Caco-2 (cell line): ENCODE measurements at regions not wholly inside any gene's neighbourhood (a gene's known extent, or its start where the extent isn't known, plus 50 kb on each side); places are given as distances from the start of the nearest gene placed in this dataset.

ENCODE experiments used
- BruUV-seq: library from RNA; stranded (reverse); fragments of 400-500 nt; replicated peaks from 2 replicates; lab custom pipeline; 2021; lab: Mats Ljungman, UMichigan
- CTCF ChIA-PET: fragments of 300-600 bp; sonication (Branson Sonifier 250); formaldehyde crosslinking; loops from one replicate; lab custom pipeline; 2022; ENCODE audit warnings: antibody characterized with exemption; lab: Charles Lee
- POLR2A ChIA-PET: fragments of 300-600 bp; sonication (Branson Sonifier 250); formaldehyde crosslinking; loops from one replicate; lab custom pipeline; 2022; ENCODE audit warnings: antibody characterized with exemption; lab: Charles Lee
- DNase-seq, 2 experiments: peaks; one replicate each; pipeline versions ENCODE4 v3.0.0 to v3.0.0-alpha.2; 2020 to 2022
- H3K27me3 ChIP-seq: replicated peaks from 2 replicates; pipeline ENCODE4 v1.6.0; 2011; ENCODE audit warnings: low read length; ENCODE audit not compliant: control insufficient read depth, insufficient read depth
- H3K36me3 ChIP-seq: 2 replicates; pipeline ENCODE4 v1.5.1; 2011; ENCODE audit warnings: low read length; ENCODE audit not compliant: control insufficient read depth, insufficient read depth
- H3K4me1 ChIP-seq: fragments of 250-450 bp; sonication (Bioruptor Pico); 2 replicates; pipeline ENCODE4 v1.5.1; 2020; ENCODE audit warnings: mild to moderate bottlenecking
- H3K4me3 ChIP-seq: 2 replicates; pipeline ENCODE4 v1.5.1; 2011; ENCODE audit warnings: low read depth, mild to moderate bottlenecking, control low read depth, low read length
- H3K9me3 ChIP-seq: fragments of 250-450 bp; sonication (Bioruptor Pico); 2 replicates; pipeline ENCODE4 v1.5.1; 2020; ENCODE audit warnings: mild to moderate bottlenecking, moderate library complexity
- H3K27ac Mint-ChIP-seq: one replicate; pipeline ENCODE4 v1.8.0; 2022; ENCODE audit warnings: mixed read lengths; ENCODE audit not compliant: unreplicated experiment
- H3K27me3 Mint-ChIP-seq: one replicate; pipeline ENCODE4 v1.8.0; 2022; ENCODE audit warnings: mixed read lengths; ENCODE audit not compliant: insufficient read depth, unreplicated experiment
- H3K36me3 Mint-ChIP-seq: one replicate; pipeline ENCODE4 v1.8.0; 2022; ENCODE audit warnings: mild to moderate bottlenecking, mixed read lengths; ENCODE audit not compliant: insufficient read depth, unreplicated experiment
- H3K4me1 Mint-ChIP-seq: one replicate; pipeline ENCODE4 v1.8.0; 2022; ENCODE audit warnings: low read depth, mixed read lengths; ENCODE audit not compliant: unreplicated experiment
- H3K4me3 Mint-ChIP-seq: one replicate; pipeline ENCODE4 v1.8.0; 2022; ENCODE audit warnings: mild to moderate bottlenecking, moderate library complexity, mixed read lengths; ENCODE audit not compliant: unreplicated experiment
- H3K9me3 Mint-ChIP-seq: one replicate; pipeline ENCODE4 v1.8.0; 2022; ENCODE audit warnings: mixed read lengths; ENCODE audit not compliant: unreplicated experiment
- intact Hi-C: fragments of 100-400 bp; cut with micrococcal nuclease; formaldehyde crosslinking; loops from one replicate; pipeline ENCODE4 v1.10.0; 2022; ENCODE audit not compliant: unreplicated experiment
- TF ChIP-seq, protein P1 (sequence below), 2 experiments: fragments of 200-600 bp in 1 of 2; IDR thresholded peaks; 1 replicate in 1 of 2; 2 replicates in 1 of 2; pipeline versions ENCODE4 v1.5.1 to v1.8.0; 2011 to 2022; ENCODE audit warnings: antibody characterized with exemption in 1 of 2, control low read depth in 1 of 2, inconsistent platforms in 1 of 2, low read depth in 1 of 2, low read length in 1 of 2, mild to moderate bottlenecking in 1 of 2, moderate library complexity in 1 of 2; ENCODE audit not compliant: insufficient read depth in 1 of 2, severe bottlenecking in 1 of 2, unreplicated experiment in 1 of 2

DNA sequence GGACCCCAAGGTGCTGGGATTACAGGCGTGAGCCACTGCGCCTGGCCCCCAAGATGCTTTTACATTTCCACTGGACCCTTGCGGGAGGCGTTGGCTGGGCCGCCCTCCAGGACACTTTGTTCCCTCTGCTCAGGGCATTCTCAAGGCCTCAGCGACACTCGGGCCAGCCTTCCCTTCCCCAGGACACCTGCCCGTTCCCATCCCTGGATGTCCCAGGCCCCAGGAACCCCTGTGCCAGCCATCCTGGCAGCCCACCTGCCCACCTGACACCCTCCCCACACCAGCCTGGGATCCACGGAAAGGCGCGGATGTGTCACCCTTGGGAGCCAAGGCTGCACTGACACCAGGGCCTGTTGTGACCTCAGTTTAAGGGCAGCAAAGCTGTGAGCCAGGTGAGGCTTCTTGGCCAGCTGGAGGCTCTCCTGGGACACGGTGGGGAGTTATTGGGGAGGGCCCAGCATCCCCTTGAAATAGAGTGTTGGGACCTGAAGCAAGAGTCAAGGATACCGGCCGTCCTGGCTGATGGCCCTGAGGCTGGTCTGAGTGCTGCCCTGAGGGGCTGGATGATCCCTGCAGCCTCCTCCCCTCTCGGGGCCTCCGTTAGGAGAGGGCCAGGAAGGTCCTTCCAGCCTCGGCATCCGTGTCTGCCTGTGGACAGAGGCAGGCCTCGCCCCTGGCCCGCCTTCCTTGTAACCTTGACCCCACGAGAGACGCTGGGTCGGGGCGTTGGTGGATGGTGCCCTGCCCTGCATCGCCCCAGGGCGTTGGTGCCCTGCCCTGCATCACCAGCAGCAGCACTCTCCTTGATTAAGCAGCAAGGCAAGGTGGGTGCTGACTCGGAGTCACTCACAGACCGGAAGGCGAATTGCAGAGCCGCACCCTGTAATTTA is 84.2 kb upstream of the BHLHE23 start:
- Mint-ChIP-seq H3K4me1 (no peaks in the 10 kb centered on the region), H3K4me3 (no peak overlapping the region), H3K27ac (no peak overlapping the region), H3K9me3 (no peaks in the 10 kb centered on the region), H3K36me3 (no peaks in the 10 kb centered on the region), H3K27me3 (peaks cover 28% of the 10 kb centered on the region)
- H3K4me3 ChIP-seq, result no peak overlapping the region
- TF ChIP-seq, protein P1, sequence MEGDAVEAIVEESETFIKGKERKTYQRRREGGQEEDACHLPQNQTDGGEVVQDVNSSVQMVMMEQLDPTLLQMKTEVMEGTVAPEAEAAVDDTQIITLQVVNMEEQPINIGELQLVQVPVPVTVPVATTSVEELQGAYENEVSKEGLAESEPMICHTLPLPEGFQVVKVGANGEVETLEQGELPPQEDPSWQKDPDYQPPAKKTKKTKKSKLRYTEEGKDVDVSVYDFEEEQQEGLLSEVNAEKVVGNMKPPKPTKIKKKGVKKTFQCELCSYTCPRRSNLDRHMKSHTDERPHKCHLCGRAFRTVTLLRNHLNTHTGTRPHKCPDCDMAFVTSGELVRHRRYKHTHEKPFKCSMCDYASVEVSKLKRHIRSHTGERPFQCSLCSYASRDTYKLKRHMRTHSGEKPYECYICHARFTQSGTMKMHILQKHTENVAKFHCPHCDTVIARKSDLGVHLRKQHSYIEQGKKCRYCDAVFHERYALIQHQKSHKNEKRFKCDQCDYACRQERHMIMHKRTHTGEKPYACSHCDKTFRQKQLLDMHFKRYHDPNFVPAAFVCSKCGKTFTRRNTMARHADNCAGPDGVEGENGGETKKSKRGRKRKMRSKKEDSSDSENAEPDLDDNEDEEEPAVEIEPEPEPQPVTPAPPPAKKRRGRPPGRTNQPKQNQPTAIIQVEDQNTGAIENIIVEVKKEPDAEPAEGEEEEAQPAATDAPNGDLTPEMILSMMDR (IDR thresholded peaks at IDR 0.05; ENCODE audit: insufficient read depth in 1 of 2, low read depth in 1 of 2, low read length in 1 of 2, severe bottlenecking in 1 of 2, unreplicated experiment in 1 of 2), result no peak
- peak in 1 of 2 experiments; percentile 45 for DNase-seq
- no peaks in the 10 kb centered on the region for H3K36me3 ChIP-seq
- peaks cover 3% of the 10 kb centered on the region for H3K4me1 ChIP-seq
- BruUV-seq, result no TSS peak
- ChIA-PET CTCF (interaction anchor here (0.7 kb wide), 2 partner anchors 13 to 269 kb away, joined by 3 to 7 read pairs; no protein-coding TSS in a partner anchor), POLR2A (no interaction called here)
- no peaks in the 10 kb centered on the region; the same call in none of the 2 replicates for H3K27me3 ChIP-seq
- intact Hi-C loops, result no loop called here
- no peaks in the 10 kb centered on the region for H3K9me3 ChIP-seq

DNA sequence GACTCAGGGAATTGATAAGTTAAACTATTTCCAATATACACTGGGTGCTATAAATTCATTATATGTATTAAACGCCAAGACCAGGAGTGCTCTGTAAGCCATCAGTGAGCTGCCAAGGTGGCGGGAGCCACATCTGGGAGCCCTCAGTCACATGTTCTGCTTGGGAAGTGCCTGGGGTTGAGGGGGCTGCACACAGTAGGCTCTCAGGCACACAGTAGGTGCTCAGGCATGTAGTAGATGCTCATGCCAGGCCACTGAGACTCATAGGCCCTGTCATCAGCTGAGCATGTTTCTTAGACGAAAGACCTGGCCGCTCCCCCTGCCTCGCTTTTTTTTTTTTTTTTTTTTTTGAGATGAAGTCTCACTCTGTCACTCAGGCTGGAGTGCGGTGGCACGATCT is 83.3 kb upstream of the BHLHE23 start:
- H3K36me3 ChIP-seq, result no peaks in the 10 kb centered on the region
- peak in 1 of 2 experiments; percentile 29 for DNase-seq
- intact Hi-C loops, result no loop called here
- POLR2A ChIA-PET, result no interaction called here
- Mint-ChIP-seq H3K27me3 (peaks cover 32% of the 10 kb centered on the region), H3K4me3 (no peak overlapping the region), H3K9me3 (no peaks in the 10 kb centered on the region), H3K36me3 (no peaks in the 10 kb centered on the region), H3K27ac (no peak overlapping the region), H3K4me1 (no peaks in the 10 kb centered on the region)
- TF ChIP-seq, protein P1 (IDR thresholded peaks at IDR 0.05; ENCODE audit: insufficient read depth in 1 of 2, low read depth in 1 of 2, low read length in 1 of 2, severe bottlenecking in 1 of 2, unreplicated experiment in 1 of 2), result no peak
- BruUV-seq, result no TSS peak
- CTCF ChIA-PET, result interaction anchor here (0.7 kb wide), 1 partner anchor 268 kb away, joined by 7 read pairs; no protein-coding TSS in a partner anchor
- no peaks in the 10 kb centered on the region; the same call in none of the 2 replicates for H3K27me3 ChIP-seq
- no peaks in the 10 kb centered on the region for H3K9me3 ChIP-seq
- H3K4me3 ChIP-seq, result no peak overlapping the region
- no peaks in the 10 kb centered on the region; the same call in 1 of the 2 replicates for H3K4me1 ChIP-seq

DNA sequence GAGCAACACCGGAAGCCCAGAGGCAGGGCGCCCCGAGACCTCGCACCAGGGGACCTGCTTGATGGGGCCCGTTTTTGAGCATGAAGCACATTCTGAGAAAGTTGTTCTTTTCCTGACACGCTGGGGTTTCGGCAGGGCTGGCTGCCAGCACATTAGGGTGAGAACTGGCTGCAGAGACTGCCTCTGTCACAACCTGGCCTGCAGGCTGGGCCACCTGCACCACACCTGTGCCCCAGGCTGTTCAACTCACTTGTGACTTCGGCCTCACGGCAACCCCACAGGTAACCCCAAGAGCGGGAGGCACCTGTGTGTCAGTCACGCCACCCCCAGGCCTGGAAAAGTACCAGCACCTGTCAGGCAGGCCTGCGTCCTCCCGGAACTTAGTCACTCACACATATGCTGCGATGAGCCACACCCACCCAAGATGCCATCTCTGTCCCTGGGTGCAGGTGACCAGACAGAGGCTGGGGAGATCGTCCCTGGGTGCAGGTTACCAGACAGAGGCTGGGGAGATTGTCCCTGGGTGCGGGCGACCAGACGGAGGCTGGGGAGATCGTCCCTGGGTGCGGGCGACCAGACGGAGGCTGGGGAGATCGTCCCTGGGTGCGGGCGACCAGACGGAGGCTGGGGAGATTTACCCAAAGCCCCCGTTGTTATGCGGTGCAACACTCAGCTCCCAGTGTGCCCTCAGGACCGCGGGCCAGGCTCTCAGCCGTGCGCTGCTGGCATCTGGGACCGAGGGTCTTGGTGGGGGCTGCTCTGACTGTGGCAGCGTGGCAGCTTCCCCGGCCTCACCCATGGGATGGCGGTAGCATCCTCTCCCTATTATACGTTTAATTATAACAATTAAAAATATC is 82.5 kb upstream of the BHLHE23 start:
- H3K9me3 Mint-ChIP-seq, result no peaks in the 10 kb centered on the region
- Histone ChIP-seq H3K4me3 (no peak overlapping the region), H3K9me3 (no peaks in the 10 kb centered on the region), H3K36me3 (no peaks in the 10 kb centered on the region), H3K27me3 (no peaks in the 10 kb centered on the region; the same call in none of the 2 replicates), H3K4me1 (peaks cover 2% of the 10 kb centered on the region; the same call in 1 of the 2 replicates)
- DNase-seq, result peak; percentile 63 to 82
- H3K36me3 Mint-ChIP-seq, result no peaks in the 10 kb centered on the region
- no peak overlapping the region for H3K4me3 Mint-ChIP-seq
- POLR2A ChIA-PET, result no interaction called here
- H3K27me3 Mint-ChIP-seq, result peaks cover 32% of the 10 kb centered on the region
- CTCF ChIA-PET, result no interaction called here
- BruUV-seq, result no TSS peak
- H3K27ac Mint-ChIP-seq, result no peak overlapping the region
- TF ChIP-seq, protein P1 (IDR thresholded peaks at IDR 0.05; ENCODE audit: insufficient read depth in 1 of 2, low read depth in 1 of 2, low read length in 1 of 2, severe bottlenecking in 1 of 2, unreplicated experiment in 1 of 2), result peak in 1 of 2 experiments; percentile 6
- no peaks in the 10 kb centered on the region for H3K4me1 Mint-ChIP-seq
- intact Hi-C loops, result no loop called here
